SK-N-MC (cell line): ENCODE measurements at regions not wholly inside any gene's neighbourhood (a gene's known extent, or its start where the extent isn't known, plus 50 kb on each side); places are given as distances from the start of the nearest gene placed in this dataset.
"Not testable (repeated sequence)": the region's sequence is repeated elsewhere in the genome, so short reads cannot be mapped to it uniquely, and the experiment has no call there.

Experiments used
- DNase-seq: peaks from one replicate; pipeline ENCODE4 v3.0.0-alpha.2; 2011; ENCODE audit warnings: low read depth, low spot score
- H3K27ac ChIP-seq: fragments of 200-600 bp; sonication (generic); 2 replicates; pipeline ENCODE4 v1.5.1; 2016; ENCODE audit warnings: mixed run types
- H3K36me3 ChIP-seq: fragments of 200-600 bp; sonication (generic); 2 replicates; pipeline ENCODE4 v1.6.1; 2017; ENCODE audit warnings: antibody characterized with exemption, low read length, mixed read lengths; ENCODE audit not compliant: insufficient read depth
- H3K4me3 ChIP-seq: fragments of 200-600 bp; sonication (generic); 2 replicates; pipeline ENCODE4 v1.5.1; 2016
- H3K9ac ChIP-seq: fragments of 200-600 bp; sonication (generic); 2 replicates; pipeline ENCODE4 v1.8.0; 2017; ENCODE audit warnings: mixed run types, mixed read lengths; ENCODE audit not compliant: insufficient read length
- H3K9me3 ChIP-seq: fragments of 200-600 bp; sonication (generic); 2 replicates; pipeline ENCODE4 v1.6.1; 2017; ENCODE audit warnings: low read depth, mild to moderate bottlenecking, antibody characterized with exemption, low read length, moderate library complexity, mixed read lengths
- EZH2 ChIP-seq: fragments of 200-600 bp; sonication (generic); IDR thresholded peaks from one replicate; pipeline ENCODE4 v1.6.1; 2017; ENCODE audit warnings: antibody characterized with exemption
- FOXP2 ChIP-seq: optimal IDR thresholded peaks from 2 replicates; pipeline ENCODE3; 2011; ENCODE audit warnings: mild to moderate bottlenecking, moderate library complexity; ENCODE audit not compliant: insufficient read depth; ENCODE audit errors: extremely low read length, control extremely low read depth
- POLR2AphosphoS5 ChIP-seq: IDR thresholded peaks from 2 replicates; pipeline ENCODE4 v1.6.1; 2012; ENCODE audit warnings: mild to moderate bottlenecking, low read depth, low read length, borderline replicate concordance

DNA sequence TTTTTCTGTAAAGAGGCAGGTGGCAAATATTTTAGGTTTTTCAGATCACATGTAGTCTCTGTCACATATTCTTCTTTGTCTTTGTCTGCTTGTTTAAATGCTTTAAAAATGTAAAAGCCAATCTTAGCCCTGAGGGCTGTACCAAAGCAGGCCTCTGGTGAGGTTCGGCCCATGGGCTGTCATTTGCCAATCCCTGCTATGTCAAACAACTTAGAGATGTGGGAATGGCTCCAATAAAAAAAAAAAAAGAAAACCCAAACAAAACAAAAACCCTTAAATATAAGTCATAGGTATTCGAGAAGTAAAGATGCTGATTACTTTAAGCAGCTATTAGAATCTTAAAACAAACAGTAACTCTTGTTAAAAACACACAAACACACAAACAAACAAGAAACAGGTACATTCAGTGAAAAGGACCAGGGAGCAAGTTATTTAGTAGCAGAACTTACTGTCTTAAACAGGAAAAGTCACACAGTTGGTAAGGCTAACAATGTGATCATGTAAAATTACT, 61.4 kb upstream of the NAMPT start:
- H3K27ac ChIP-seq = no peak overlapping the region
- no peak overlapping the region for H3K4me3 ChIP-seq
- TF ChIP-seq POLR2AphosphoS5 = no peak
- no peak for TF ChIP-seq FOXP2
- TF ChIP-seq EZH2 = no peak
- H3K36me3 ChIP-seq = no peaks in the 10 kb centered on the region
- DNase-seq = no peak
- H3K9ac ChIP-seq = no peak overlapping the region
- no peaks in the 10 kb centered on the region for H3K9me3 ChIP-seq

DNA sequence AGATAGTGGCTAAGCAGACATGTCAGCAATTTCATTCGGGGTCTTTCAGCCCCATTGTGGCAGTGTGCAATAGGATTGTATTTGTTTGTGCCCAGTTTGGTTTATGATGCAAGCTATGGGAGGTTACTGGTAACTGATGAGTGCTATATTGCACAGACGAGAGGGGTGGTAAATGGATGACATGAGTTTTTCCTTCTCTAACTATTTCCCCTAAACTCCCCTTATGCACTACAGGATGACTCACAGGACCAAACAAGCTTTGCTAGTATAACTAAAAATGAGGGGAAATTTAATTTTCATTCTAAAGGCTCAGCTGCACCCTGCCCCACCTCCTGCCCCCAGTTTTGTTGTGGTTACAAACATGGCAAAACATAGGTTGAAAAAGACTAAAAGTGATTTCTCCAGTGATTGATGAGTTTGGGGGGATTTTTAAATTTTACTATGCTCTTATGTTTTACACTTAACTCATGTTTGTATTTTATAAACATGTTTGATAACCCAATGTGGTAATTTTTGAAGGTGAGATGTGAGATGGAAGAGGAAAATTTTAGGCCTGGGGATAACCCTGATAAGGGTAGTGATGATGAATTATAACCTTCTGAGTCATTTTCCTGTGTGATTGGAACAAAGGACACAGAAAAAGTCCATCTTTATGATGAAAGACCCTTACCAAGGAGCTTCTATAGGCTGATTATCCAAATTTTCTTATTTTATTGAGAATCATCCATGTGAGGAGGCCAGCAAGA, 60.8 kb upstream of the NAMPT start:
- TF ChIP-seq EZH2 (no peak), POLR2AphosphoS5 (no peak), FOXP2 (no peak)
- Histone ChIP-seq H3K27ac (no peak overlapping the region), H3K9me3 (no peaks in the 10 kb centered on the region), H3K9ac (no peak overlapping the region), H3K36me3 (no peaks in the 10 kb centered on the region), H3K4me3 (no peak overlapping the region)
- no peak for DNase-seq

DNA sequence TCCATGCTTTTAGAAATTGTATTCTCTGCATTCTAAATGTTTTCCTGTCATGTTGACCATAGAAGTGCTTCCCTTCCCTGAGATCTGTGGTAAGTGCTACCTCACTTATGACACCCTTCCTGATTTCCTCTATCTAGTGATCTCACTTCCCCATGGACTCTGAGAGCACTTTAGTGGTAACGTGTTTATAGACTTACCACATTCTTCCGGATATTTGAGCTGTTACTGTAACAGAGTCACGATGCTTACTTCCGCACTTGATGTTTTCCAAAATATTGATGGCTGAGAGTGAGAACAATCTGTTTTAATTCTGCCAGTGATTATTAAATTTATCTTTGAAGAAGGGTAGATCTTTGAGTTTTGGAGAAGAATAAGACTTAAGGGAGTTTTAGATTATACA, 60.1 kb upstream of the NAMPT start:
- H3K9ac ChIP-seq = no peak overlapping the region
- DNase-seq = no peak
- no peaks in the 10 kb centered on the region for H3K36me3 ChIP-seq
- no peaks in the 10 kb centered on the region for H3K9me3 ChIP-seq
- no peak overlapping the region for H3K27ac ChIP-seq
- TF ChIP-seq EZH2 = no peak
- no peak for TF ChIP-seq FOXP2
- TF ChIP-seq POLR2AphosphoS5 = no peak
- no peak overlapping the region for H3K4me3 ChIP-seq

DNA sequence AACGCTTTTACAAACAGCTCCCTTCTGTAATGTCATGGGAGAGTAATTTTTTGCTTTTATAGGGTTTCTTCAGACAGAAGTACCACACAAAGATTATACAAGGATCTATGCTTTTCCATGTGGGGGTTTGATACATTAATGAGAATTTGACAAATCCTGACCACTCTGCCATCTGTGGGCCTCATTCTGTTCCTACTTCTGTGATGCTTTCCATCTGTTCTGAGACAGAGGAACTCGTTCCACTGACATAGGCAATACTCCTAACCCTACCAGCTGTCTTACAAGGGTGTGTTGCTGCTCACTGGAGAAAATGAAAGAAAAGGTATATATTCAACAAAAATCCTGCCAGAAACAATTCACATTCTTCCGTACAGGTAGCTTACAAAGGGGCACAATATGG, 59.4 kb upstream of the NAMPT start:
- no peaks in the 10 kb centered on the region for H3K36me3 ChIP-seq
- no peak overlapping the region for H3K9ac ChIP-seq
- TF ChIP-seq POLR2AphosphoS5 (no peak), FOXP2 (no peak), EZH2 (no peak)
- no peak overlapping the region for H3K4me3 ChIP-seq
- DNase-seq = no peak
- no peak overlapping the region for H3K27ac ChIP-seq
- no peaks in the 10 kb centered on the region for H3K9me3 ChIP-seq

DNA sequence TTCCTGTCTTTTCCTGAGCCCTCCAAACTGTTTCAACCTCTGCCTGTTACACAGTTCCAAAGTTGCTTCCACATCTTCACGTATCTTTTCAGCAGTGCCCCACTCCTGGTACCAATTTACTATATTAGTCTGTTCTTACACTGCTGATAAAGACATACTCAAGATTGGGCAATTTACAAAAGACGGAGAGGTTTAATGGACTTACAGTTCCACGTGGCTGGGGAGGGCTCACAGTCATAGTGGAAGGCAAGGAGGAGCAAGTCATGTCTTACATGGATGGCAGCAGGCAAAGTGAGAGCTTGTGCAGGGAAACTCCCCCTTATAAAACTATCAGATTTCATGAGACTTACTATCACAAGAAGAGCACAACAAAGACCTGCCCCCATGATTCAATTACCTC, 57.3 kb upstream of the NAMPT start:
- H3K36me3 ChIP-seq, H3K4me3 ChIP-seq, H3K9ac ChIP-seq, H3K27ac ChIP-seq, H3K9me3 ChIP-seq, DNase-seq: not testable (repeated sequence)

DNA sequence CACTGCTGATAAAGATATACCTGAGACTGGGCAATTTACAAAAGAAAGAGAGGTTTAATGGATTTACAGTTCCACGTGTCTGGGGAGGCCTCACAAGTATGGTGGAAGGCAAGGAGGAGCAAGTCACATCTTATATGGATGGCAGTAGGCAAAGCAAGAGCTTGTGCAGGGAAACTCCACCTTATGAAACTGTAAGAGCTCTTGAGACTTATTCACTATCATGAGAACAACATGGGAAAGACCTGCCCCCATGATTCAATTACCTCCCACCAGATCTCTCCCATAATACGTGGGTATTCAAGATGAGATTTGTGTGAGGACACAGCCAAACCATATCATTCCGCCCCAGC, 55.4 kb upstream of the NAMPT start:
- not testable (repeated sequence) for H3K4me3 ChIP-seq, H3K9ac ChIP-seq, H3K9me3 ChIP-seq, H3K27ac ChIP-seq, DNase-seq, H3K36me3 ChIP-seq

DNA sequence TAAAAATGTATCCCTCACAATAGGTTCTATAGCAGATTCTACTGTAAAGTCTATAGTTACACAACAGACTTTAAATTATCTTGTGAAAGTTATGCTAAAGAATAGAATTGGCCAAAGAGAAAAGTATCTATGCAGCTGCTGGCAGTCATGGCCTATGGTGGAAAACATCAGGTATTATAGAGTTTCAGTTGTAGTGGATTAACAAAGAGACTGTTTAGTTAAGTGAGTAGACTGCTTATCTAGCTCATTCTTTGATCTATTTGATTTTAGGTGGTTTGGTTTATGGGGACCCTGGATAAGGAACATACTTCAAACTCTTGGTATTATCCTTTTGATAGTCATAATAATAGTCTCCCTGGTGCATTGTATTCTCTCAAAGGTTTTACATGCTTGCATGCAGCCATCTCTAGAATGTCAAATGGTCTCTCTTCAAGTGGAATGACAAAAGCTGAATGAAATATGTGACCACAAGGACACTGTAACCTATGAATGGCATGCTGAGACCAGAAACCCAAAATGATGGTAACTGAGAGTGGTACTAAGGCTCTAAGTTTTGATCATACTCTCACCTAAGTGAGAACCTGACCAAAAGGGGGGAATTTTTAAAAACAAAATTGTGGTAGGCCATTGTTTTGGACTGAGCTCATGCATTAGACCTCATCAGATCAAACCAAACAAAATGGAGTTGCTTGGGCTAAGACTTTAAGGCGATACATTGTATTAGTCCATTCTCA, 54.9 kb upstream of the NAMPT start:
- H3K9ac ChIP-seq = no peak overlapping the region
- no peaks in the 10 kb centered on the region for H3K36me3 ChIP-seq
- no peak overlapping the region for H3K4me3 ChIP-seq
- no peak for TF ChIP-seq POLR2AphosphoS5
- TF ChIP-seq FOXP2 = no peak
- TF ChIP-seq EZH2 = no peak
- no peak overlapping the region for H3K27ac ChIP-seq
- H3K9me3 ChIP-seq = no peaks in the 10 kb centered on the region
- DNase-seq = no peak

DNA sequence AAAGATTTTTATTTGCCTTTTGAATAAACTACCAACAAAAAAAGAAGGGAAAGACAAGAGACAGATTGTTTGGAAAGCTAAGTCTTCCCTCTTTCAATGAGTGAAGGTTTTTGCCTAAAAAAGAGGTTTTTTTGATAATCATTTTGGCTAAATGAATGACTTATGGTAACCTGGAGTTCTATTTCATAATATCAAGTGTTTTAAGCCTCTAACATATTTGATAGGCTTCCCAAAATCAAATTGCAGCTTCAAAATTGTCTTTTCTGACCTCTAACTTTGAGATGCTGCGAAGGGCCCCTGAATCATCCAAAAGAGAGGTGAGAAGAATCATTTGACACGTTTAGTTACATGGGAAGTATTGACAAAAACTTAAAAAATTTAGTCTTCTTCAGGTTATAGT, 53.0 kb upstream of the NAMPT start:
- Histone ChIP-seq H3K27ac (no peak overlapping the region), H3K9me3 (no peaks in the 10 kb centered on the region), H3K9ac (no peak overlapping the region), H3K36me3 (no peaks in the 10 kb centered on the region), H3K4me3 (no peak overlapping the region)
- no peak for DNase-seq
- no peak for TF ChIP-seq POLR2AphosphoS5
- TF ChIP-seq FOXP2 = no peak
- TF ChIP-seq EZH2 = no peak

DNA sequence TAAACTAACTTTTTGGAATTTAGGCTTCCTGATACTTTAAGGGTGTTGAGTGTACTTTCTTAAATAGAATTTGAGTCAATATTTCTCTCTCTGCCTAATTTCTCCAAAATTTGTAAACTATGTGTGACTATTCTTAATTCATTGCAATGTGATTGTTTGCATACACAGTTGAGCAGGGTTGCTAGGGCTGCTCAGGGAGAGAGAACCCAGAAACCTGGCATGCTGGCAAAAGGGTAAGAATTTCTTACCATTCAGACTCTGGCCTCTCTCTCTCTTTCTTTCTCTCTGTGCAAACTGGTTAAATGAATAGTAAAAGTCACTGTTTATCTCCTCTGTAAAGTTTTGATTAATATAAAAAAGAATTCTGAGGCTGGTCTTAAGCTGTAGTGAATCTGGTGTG, 51.0 kb upstream of the NAMPT start:
- TF ChIP-seq POLR2AphosphoS5 = no peak
- no peak for TF ChIP-seq FOXP2
- TF ChIP-seq EZH2 = no peak
- no peak for DNase-seq
- Histone ChIP-seq H3K9me3 (no peaks in the 10 kb centered on the region), H3K9ac (no peak overlapping the region), H3K36me3 (no peaks in the 10 kb centered on the region), H3K27ac (no peak overlapping the region), H3K4me3 (no peak overlapping the region)
